ENCODE measurements at regions not wholly inside any gene's neighbourhood (a gene's known extent, or its start where the extent isn't known, plus 50 kb on each side); places are given as distances from the start of the nearest gene placed in this dataset.

DNA sequence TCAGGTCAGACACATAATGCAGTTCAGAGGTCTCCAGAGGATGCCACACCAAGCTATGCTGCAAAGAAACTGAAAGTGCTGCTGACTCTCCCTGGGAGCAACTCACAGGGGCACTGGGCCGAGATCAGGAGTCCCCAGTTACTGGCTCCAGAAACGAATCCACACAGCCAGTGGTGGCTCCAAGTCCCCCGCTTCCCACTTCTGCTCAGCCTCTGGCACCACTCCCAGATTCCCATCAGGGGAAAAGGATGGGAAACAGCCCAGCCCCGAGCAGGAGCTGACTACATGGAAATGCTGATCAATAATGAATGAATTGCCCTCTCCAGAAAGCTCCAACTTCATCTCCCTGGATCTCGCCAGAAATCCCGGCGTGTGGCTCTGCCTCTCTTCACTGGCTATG is 62.3 kb upstream of the CDH5 start:
- Histone ChIP-seq H3K9me3 (ENCODE audit: insufficient read depth in 2 of 2, low read depth in 1 of 2, low read length in 1 of 2) (no peaks in the 10 kb centered on the region), H2AK5ac (ENCODE audit: low read depth, low read length) (no peak overlapping the region), H3K9ac (replicated peaks in 1 of 4; ENCODE audit: extremely low read depth in 1 of 4, low read depth in 3 of 4, low read length in 3 of 4) (no peak overlapping the region), H2BK20ac (ENCODE audit: low read length) (no peak overlapping the region), H3K27ac (ENCODE audit: low read depth, low read length) (no peak overlapping the region), H3K23me2 (ENCODE audit: low read depth, low read length) (no peaks in the 10 kb centered on the region), H3K56ac (replicated peaks; ENCODE audit: insufficient read length, low read depth, low read length) (no peak overlapping the region), H4K20me1 (replicated peaks in 1 of 2; ENCODE audit: control insufficient read depth in 1 of 2, insufficient read depth in 2 of 2, low read length in 2 of 2) (no peaks in the 10 kb centered on the region), H2BK5ac (ENCODE audit: low read depth, low read length) (no peak overlapping the region), H3K4me3 (ENCODE audit: extremely low read depth in 1 of 4, insufficient read depth in 2 of 4, low read depth in 3 of 4, low read length in 4 of 4) (no peak overlapping the region), H3K4ac (replicated peaks; ENCODE audit: insufficient read length, low read depth, low read length) (no peak overlapping the region), H4K8ac (ENCODE audit: extremely low read depth, insufficient read depth, low read length) (no peak overlapping the region), H3K79me2 (ENCODE audit: control insufficient read depth in 1 of 2, insufficient read depth in 2 of 2, low read length in 2 of 2) (no peaks in the 10 kb centered on the region), H2BK120ac (replicated peaks; ENCODE audit: low read depth, low read length) (no peak overlapping the region), H2BK12ac (ENCODE audit: low read depth, low read length) (no peak overlapping the region), H4K5ac (ENCODE audit: insufficient read length, low read depth, low read length) (no peak overlapping the region), H2BK15ac (ENCODE audit: low read length) (no peak overlapping the region), H3K79me1 (ENCODE audit: low read depth, low read length) (no peaks in the 10 kb centered on the region), H3K4me2 (ENCODE audit: insufficient read depth in 1 of 2, low read depth in 2 of 2, low read length in 2 of 2) (no peak overlapping the region), H3K27me3 (replicated peaks in 1 of 4; ENCODE audit: control insufficient read depth in 3 of 4, extremely low read depth in 1 of 4, insufficient read depth in 3 of 4, low read length in 3 of 4) (no peaks in the 10 kb centered on the region), H2AFZ (ENCODE audit: low read length) (no peak overlapping the region), H4K91ac (replicated peaks; ENCODE audit: insufficient read length, low read length) (no peak overlapping the region), H3K4me1 (replicated peaks in 1 of 4; ENCODE audit: control insufficient read depth in 3 of 4, insufficient read depth in 4 of 4, low read length in 3 of 4) (no peaks in the 10 kb centered on the region), H3K18ac (ENCODE audit: extremely low read depth, low read length) (no peak overlapping the region), H3K36me3 (ENCODE audit: control insufficient read depth in 2 of 4, insufficient read depth in 4 of 4, low read length in 3 of 4) (no peaks in the 10 kb centered on the region), H3K23ac (ENCODE audit: insufficient read length) (no peak overlapping the region), H3K14ac (ENCODE audit: insufficient read length) (no peak overlapping the region)
- ChIA-PET CTCF (ENCODE audit: partially characterized antibody) (interaction anchor here (1.0 to 1.7 kb wide), 3 partner anchors 13 to 28 kb away, joined by 3 to 5 read pairs (median 3); no protein-coding TSS in a partner anchor), POLR2A (ENCODE audit: partially characterized antibody) (no interaction called here)
- FAIRE-seq (no peak), DNase-seq (ENCODE audit: low read depth in 1 of 2, low spot score in 2 of 2) (no peak)
- TF ChIP-seq POU5F1 (IDR thresholded peaks at IDR 0.05; ENCODE audit: low read depth, low read length), result no peak
- TF ChIP-seq PHF8 (conservative IDR thresholded peaks at IDR 0.05; ENCODE audit: low read depth, low read length), result no peak
- TF ChIP-seq TBP (IDR thresholded peaks at IDR 0.05; ENCODE audit: low read depth, low read length), result no peak
- TF ChIP-seq, protein P1, sequence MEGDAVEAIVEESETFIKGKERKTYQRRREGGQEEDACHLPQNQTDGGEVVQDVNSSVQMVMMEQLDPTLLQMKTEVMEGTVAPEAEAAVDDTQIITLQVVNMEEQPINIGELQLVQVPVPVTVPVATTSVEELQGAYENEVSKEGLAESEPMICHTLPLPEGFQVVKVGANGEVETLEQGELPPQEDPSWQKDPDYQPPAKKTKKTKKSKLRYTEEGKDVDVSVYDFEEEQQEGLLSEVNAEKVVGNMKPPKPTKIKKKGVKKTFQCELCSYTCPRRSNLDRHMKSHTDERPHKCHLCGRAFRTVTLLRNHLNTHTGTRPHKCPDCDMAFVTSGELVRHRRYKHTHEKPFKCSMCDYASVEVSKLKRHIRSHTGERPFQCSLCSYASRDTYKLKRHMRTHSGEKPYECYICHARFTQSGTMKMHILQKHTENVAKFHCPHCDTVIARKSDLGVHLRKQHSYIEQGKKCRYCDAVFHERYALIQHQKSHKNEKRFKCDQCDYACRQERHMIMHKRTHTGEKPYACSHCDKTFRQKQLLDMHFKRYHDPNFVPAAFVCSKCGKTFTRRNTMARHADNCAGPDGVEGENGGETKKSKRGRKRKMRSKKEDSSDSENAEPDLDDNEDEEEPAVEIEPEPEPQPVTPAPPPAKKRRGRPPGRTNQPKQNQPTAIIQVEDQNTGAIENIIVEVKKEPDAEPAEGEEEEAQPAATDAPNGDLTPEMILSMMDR (IDR thresholded peaks at IDR 0.05; ENCODE audit: control extremely low read depth in 1 of 3, insufficient read depth in 1 of 3, low read depth in 1 of 3, low read length in 3 of 3), result no peak
- TF ChIP-seq TAF1 (IDR thresholded peaks at IDR 0.05; ENCODE audit: low read depth, low read length), result no peak
- TF ChIP-seq BRCA1 (IDR thresholded peaks at IDR 0.05; ENCODE audit: low read depth, low read length), result no peak
- TF ChIP-seq JUND (IDR thresholded peaks at IDR 0.05; ENCODE audit: low read length), result no peak
- TF ChIP-seq MAFK (IDR thresholded peaks at IDR 0.05; ENCODE audit: low read depth, low read length), result no peak
- no peak for TF ChIP-seq SP4 (IDR thresholded peaks at IDR 0.05; ENCODE audit: low read length)
- 87% methylated on average over 7 of the region's 7 CpGs; no CpG with 5 or more reads in 1 of the 2 experiments for WGBS, 2 experiments (ENCODE audit: extremely low coverage in 1 of 2, insufficient coverage in 1 of 2, insufficient read length in 1 of 2, insufficient replicate concordance in 2 of 2, low coverage in 1 of 2, low lambda C conversion rate in 2 of 2, missing lambda C conversion rate in 1 of 2)

Data from H1 (cell line).